HEK293 (cell line): ENCODE measurements at regions not wholly inside any gene's neighbourhood (a gene's known extent, or its start where the extent isn't known, plus 50 kb on each side); places are given as distances from the start of the nearest gene placed in this dataset.

Experiments
- CTCF ChIA-PET: fragments of 350-600 bp; formaldehyde crosslinking; extraction: SDS; loops from one replicate; lab custom pipeline; 2021; ENCODE audit warnings: antibody characterized with exemption; lab: Yijun Ruan, JAX
- POLR2A ChIA-PET: fragments of 300-600 bp; formaldehyde crosslinking; extraction: SDS; loops from one replicate; lab custom pipeline; 2020; ENCODE audit warnings: antibody characterized with exemption, inconsistent platforms; lab: Yijun Ruan, JAX
- H3K27ac ChIP-seq: fragments of 200-500 bp; sonication (Bioruptor generic); 2 replicates; pipeline ENCODE4 v1.5.1; 2014; ENCODE audit warnings: low read depth, low read length, control low read depth, inconsistent platforms; ENCODE audit errors: extremely low read depth
- H3K36me3 ChIP-seq, 2 experiments: fragments of 200-500 bp in 1 of 2; sonication (Bioruptor generic) in 1 of 2; 1 replicate in 1 of 2; 2 replicates in 1 of 2; pipeline ENCODE4 v1.5.1; 2014 to 2017; ENCODE audit warnings: inconsistent platforms in 2 of 2, low read length in 2 of 2; ENCODE audit not compliant: control insufficient read depth in 2 of 2, insufficient read depth in 1 of 2
- H3K4me1 ChIP-seq: fragments of 200-500 bp; sonication (Bioruptor generic); 2 replicates; pipeline ENCODE4 v1.5.1; 2014; ENCODE audit warnings: mild to moderate bottlenecking, low read length, inconsistent platforms; ENCODE audit not compliant: control insufficient read depth, insufficient read depth
- H3K4me3 ChIP-seq: 2 replicates; pipeline ENCODE4 v1.5.1; 2011; ENCODE audit warnings: low read depth, mild to moderate bottlenecking, control low read depth, low read length, moderate library complexity
- H3K9me3 ChIP-seq: fragments of 200-500 bp; sonication (Bioruptor generic); 2 replicates; pipeline ENCODE4 v1.5.1; 2014; ENCODE audit warnings: low read depth, low read length, inconsistent platforms; ENCODE audit not compliant: control insufficient read depth, insufficient read depth
- ATF2 ChIP-seq: fragments of 450-650 bp; formaldehyde crosslinking; IDR thresholded peaks from 2 replicates; pipeline ENCODE4 v1.5.1; 2016; ENCODE audit warnings: missing biosample characterization, missing genetic modification characterization, low read depth
- GLI2 ChIP-seq: fragments of 450-650 bp; formaldehyde crosslinking; IDR thresholded peaks from 2 replicates; pipeline ENCODE4; 2017; ENCODE audit warnings: missing biosample characterization, missing genetic modification characterization, low read depth, borderline replicate concordance
- KLF1 ChIP-seq: fragments of 450-650 bp; formaldehyde crosslinking; IDR thresholded peaks from 2 replicates; pipeline ENCODE4 v1.5.1; 2016; ENCODE audit warnings: missing biosample characterization, missing genetic modification characterization
- PRDM10 ChIP-seq: fragments of 450-650 bp; formaldehyde crosslinking; IDR thresholded peaks from 2 replicates; pipeline ENCODE4 v1.5.1; 2016; ENCODE audit warnings: missing biosample characterization, missing genetic modification characterization
- ZBTB10 ChIP-seq: fragments of 450-650 bp; formaldehyde crosslinking; IDR thresholded peaks from 2 replicates; pipeline ENCODE4 v1.5.1; 2016; ENCODE audit warnings: missing biosample characterization, missing genetic modification characterization
- ZFP3 ChIP-seq: fragments of 450-650 bp; formaldehyde crosslinking; IDR thresholded peaks from 2 replicates; pipeline ENCODE4 v1.5.1; 2016; ENCODE audit warnings: low read depth, missing biosample characterization, missing genetic modification characterization
- ZFP41 ChIP-seq: fragments of 450-650 bp; formaldehyde crosslinking; IDR thresholded peaks from 2 replicates; pipeline ENCODE4 v1.5.1; 2016; ENCODE audit warnings: missing biosample characterization, missing genetic modification characterization, borderline replicate concordance
- ZNF146 ChIP-seq: fragments of 450-650 bp; formaldehyde crosslinking; IDR thresholded peaks from 2 replicates; pipeline ENCODE4 v1.5.1; 2016; ENCODE audit warnings: missing biosample characterization, missing genetic modification characterization
- ZNF169 ChIP-seq: fragments of 450-650 bp; formaldehyde crosslinking; IDR thresholded peaks from 2 replicates; pipeline ENCODE4 v1.5.1; 2016; ENCODE audit warnings: missing biosample characterization, missing genetic modification characterization
- ZNF335 ChIP-seq: fragments of 450-650 bp; formaldehyde crosslinking; conservative IDR thresholded peaks from 2 replicates; pipeline ENCODE4 v1.5.1; 2016; ENCODE audit warnings: missing biosample characterization, missing genetic modification characterization
- ZNF350 ChIP-seq: fragments of 450-650 bp; formaldehyde crosslinking; IDR thresholded peaks from 2 replicates; pipeline ENCODE4 v1.5.0; 2017; ENCODE audit warnings: missing biosample characterization, mild to moderate bottlenecking, missing genetic modification characterization
- ZNF391 ChIP-seq: fragments of 450-650 bp; formaldehyde crosslinking; IDR thresholded peaks from 2 replicates; pipeline ENCODE4 v1.5.1; 2016; ENCODE audit warnings: low read depth, missing biosample characterization, missing genetic modification characterization, borderline replicate concordance
- ZNF423 ChIP-seq: fragments of 450-650 bp; formaldehyde crosslinking; IDR thresholded peaks from 2 replicates; pipeline ENCODE4 v1.5.1; 2016; ENCODE audit warnings: missing biosample characterization, missing genetic modification characterization
- ZNF645 ChIP-seq: fragments of 450-650 bp; formaldehyde crosslinking; IDR thresholded peaks from 2 replicates; pipeline ENCODE4; 2016; ENCODE audit warnings: missing biosample characterization, missing genetic modification characterization
- ZNF658 ChIP-seq: fragments of 450-650 bp; formaldehyde crosslinking; IDR thresholded peaks from 2 replicates; pipeline ENCODE4; 2016; ENCODE audit warnings: missing biosample characterization, missing genetic modification characterization
- ZNF701 ChIP-seq: fragments of 450-650 bp; formaldehyde crosslinking; IDR thresholded peaks from 2 replicates; pipeline ENCODE4 v1.5.1; 2016; ENCODE audit warnings: missing biosample characterization, missing genetic modification characterization
- ZNF785 ChIP-seq: fragments of 450-650 bp; formaldehyde crosslinking; IDR thresholded peaks from 2 replicates; pipeline ENCODE4 v1.5.1; 2016; ENCODE audit warnings: missing biosample characterization, missing genetic modification characterization
- ZSCAN5A ChIP-seq: fragments of 450-650 bp; formaldehyde crosslinking; IDR thresholded peaks from 2 replicates; pipeline ENCODE4 v1.5.1; 2016; ENCODE audit warnings: missing biosample characterization, missing genetic modification characterization

GRCh38 chr10:34017281-34017680 is 682.8 kb upstream of the NRP1 start:
- H3K36me3 ChIP-seq = no peaks in the 10 kb centered on the region
- H3K27ac ChIP-seq = no peak overlapping the region
- no peak overlapping the region for H3K4me3 ChIP-seq
- no peaks in the 10 kb centered on the region for H3K4me1 ChIP-seq
- TF ChIP-seq KLF1 (tag by site-specific recombination) (no peak), ZBTB10 (tag by site-specific recombination) (no peak), ZNF350 (tag by site-specific recombination) (no peak)
- TF ChIP-seq, all 188 proteins: peak for 0
- no peaks in the 10 kb centered on the region for H3K9me3 ChIP-seq
- POLR2A ChIA-PET = interaction anchor here (0.6 kb wide), 1 partner anchor 137 kb away, joined by 3 read pairs; no protein-coding TSS in a partner anchor
- CTCF ChIA-PET = interaction anchor here (0.6 to 1.2 kb wide), 7 partner anchors 11 to 1928 kb away, joined by 3 to 4 read pairs (median 3); no protein-coding TSS in a partner anchor

GRCh38 chr10:34016576-34016975 is 682.1 kb upstream of the NRP1 start:
- TF ChIP-seq GLI2 = no peak
- TF ChIP-seq ZNF391 (tag by site-specific recombination) = no peak
- no peak for TF ChIP-seq ATF2 (tag by site-specific recombination)
- TF ChIP-seq ZNF169 (tag by site-specific recombination) = no peak
- TF ChIP-seq ZFP41 (tag by site-specific recombination) = no peak
- no peak for TF ChIP-seq ZNF335 (tag by site-specific recombination)
- TF ChIP-seq ZNF658 (tag by site-specific recombination) = no peak
- no peak for TF ChIP-seq ZNF423 (tag by site-specific recombination)
- TF ChIP-seq ZNF645 (tag by site-specific recombination) = no peak
- no peak for TF ChIP-seq ZFP3 (tag by site-specific recombination)
- TF ChIP-seq ZNF701 = no peak
- no peak for TF ChIP-seq ZNF146
- no peak for TF ChIP-seq ZNF785
- TF ChIP-seq ZSCAN5A = no peak
- TF ChIP-seq PRDM10 = no peak
- no peak overlapping the region for H3K4me3 ChIP-seq
- no peak overlapping the region for H3K27ac ChIP-seq
- H3K4me1 ChIP-seq = no peaks in the 10 kb centered on the region
- H3K36me3 ChIP-seq = no peaks in the 10 kb centered on the region
- CTCF ChIA-PET = interaction anchor here (0.6 kb wide), 1 partner anchor 647 kb away, joined by 3 read pairs; no protein-coding TSS in a partner anchor
- no peaks in the 10 kb centered on the region for H3K9me3 ChIP-seq
- POLR2A ChIA-PET = no interaction called here
